HepG2 (cell line): ENCODE measurements at regions not wholly inside any gene's neighbourhood (a gene's known extent, or its start where the extent isn't known, plus 50 kb on each side); places are given as distances from the start of the nearest gene placed in this dataset.

Experiments used
- ADNP ChIP-seq: sonication (generic); formaldehyde crosslinking; IDR thresholded peaks from 2 replicates; pipeline ENCODE4 v1.4.0; 2020; ENCODE audit warnings: missing genetic modification reagents
- ESRRA ChIP-seq: sonication (generic); formaldehyde crosslinking; IDR thresholded peaks from 2 replicates; pipeline ENCODE4 v1.5.1; 2020; ENCODE audit warnings: mild to moderate bottlenecking, low read depth, missing genetic modification reagents
- ETV5 ChIP-seq: IDR thresholded peaks from 2 replicates; pipeline ENCODE4 v1.6.1; 2018; ENCODE audit warnings: missing biosample characterization, missing genetic modification reagents, inconsistent platforms, borderline replicate concordance
- FOXO1 ChIP-seq: sonication (generic); formaldehyde crosslinking; IDR thresholded peaks from 2 replicates; pipeline ENCODE4 v1.4.0; 2020; ENCODE audit warnings: missing genetic modification reagents
- NFATC3 ChIP-seq: sonication (generic); formaldehyde crosslinking; IDR thresholded peaks from 2 replicates; pipeline ENCODE4 v1.5.1; 2020; ENCODE audit warnings: mild to moderate bottlenecking, missing genetic modification reagents
- NR2F6 ChIP-seq, 2 experiments: IDR thresholded peaks; 2 replicates each; pipeline ENCODE4 v1.6.1; 2016; ENCODE audit warnings: antibody characterized with exemption in 1 of 2, mild to moderate bottlenecking in 1 of 2
- XRCC5 ChIP-seq: fragments of 200-400 bp; formaldehyde crosslinking; optimal IDR thresholded peaks from 2 replicates; pipeline ENCODE3; 2017; ENCODE audit warnings: mild to moderate bottlenecking, low read length
- ZNF749 ChIP-seq: sonication (generic); formaldehyde crosslinking; IDR thresholded peaks from 2 replicates; pipeline ENCODE4 v1.8.0; 2022; ENCODE audit warnings: mild to moderate bottlenecking, missing genetic modification reagents, moderate library complexity, borderline replicate concordance
- TF ChIP-seq, protein P1 (sequence below): sonication (generic); formaldehyde crosslinking; conservative IDR thresholded peaks from 2 replicates; pipeline ENCODE4 v1.4.0; 2020; ENCODE audit warnings: mild to moderate bottlenecking, missing genetic modification reagents, moderate library complexity
- TF ChIP-seq, protein P2 (sequence below): sonication (generic); formaldehyde crosslinking; IDR thresholded peaks from 2 replicates; pipeline ENCODE4 v1.5.1; 2020; ENCODE audit warnings: mild to moderate bottlenecking, missing genetic modification reagents, moderate library complexity
- TF ChIP-seq, protein P3 (sequence below): sonication (generic); formaldehyde crosslinking; IDR thresholded peaks from 2 replicates; pipeline ENCODE4 v1.4.0; 2020; ENCODE audit warnings: missing genetic modification reagents
- TF ChIP-seq, protein P4 (sequence below): sonication (generic); formaldehyde crosslinking; IDR thresholded peaks from 2 replicates; pipeline ENCODE4 v1.4.0; 2020; ENCODE audit warnings: missing genetic modification reagents
- TF ChIP-seq, protein P5 (sequence below): sonication (generic); formaldehyde crosslinking; conservative IDR thresholded peaks from 2 replicates; pipeline ENCODE4 v1.8.1; 2023; ENCODE audit warnings: missing genetic modification reagents

DNA sequence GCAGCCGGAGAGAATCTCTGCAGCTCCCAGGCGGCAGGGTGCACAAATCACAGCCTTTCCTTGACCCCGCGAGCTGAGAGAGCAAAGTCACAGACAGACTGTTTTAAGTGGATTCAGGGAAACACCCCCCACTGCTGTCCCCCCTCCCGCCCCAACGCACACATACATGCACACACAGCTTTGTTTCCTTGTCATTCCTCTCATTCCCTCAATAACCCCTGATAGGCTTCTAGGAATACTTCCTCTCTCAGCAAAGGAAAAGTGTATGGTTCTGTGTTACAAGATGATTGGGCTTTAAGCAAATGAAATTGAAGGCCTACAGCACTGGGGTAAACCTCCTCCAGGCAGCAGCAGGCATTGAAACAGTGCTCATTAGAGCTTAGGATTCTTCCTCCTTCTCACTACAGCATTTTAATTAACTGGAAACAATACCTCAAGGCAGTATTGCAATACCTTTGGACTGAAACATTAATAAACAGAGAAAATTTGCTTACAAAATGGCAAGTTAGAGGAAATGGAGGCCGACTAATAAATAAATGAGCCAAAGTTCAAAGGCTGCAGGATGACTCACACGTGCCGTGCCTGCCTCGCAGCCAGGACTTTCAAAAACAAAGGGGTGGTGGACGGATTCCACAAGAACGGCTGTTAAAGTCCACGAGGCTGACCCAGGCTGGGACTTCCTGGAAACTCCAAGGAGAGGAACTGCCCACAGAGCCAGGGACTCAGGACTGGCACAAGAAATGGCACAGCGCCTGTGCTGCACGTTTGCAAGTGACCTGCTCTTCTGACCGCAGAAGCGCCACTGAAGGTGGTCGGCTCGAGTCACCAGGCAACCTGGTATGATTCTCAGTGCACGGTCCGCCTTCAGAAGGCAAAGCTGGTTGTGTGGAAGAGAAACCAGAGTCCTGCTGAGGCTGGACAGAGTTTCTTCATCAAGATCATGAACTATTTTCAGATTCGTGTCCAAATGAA is 236.2 kb downstream of the SYK start (continued):
- TF ChIP-seq, protein P1, sequence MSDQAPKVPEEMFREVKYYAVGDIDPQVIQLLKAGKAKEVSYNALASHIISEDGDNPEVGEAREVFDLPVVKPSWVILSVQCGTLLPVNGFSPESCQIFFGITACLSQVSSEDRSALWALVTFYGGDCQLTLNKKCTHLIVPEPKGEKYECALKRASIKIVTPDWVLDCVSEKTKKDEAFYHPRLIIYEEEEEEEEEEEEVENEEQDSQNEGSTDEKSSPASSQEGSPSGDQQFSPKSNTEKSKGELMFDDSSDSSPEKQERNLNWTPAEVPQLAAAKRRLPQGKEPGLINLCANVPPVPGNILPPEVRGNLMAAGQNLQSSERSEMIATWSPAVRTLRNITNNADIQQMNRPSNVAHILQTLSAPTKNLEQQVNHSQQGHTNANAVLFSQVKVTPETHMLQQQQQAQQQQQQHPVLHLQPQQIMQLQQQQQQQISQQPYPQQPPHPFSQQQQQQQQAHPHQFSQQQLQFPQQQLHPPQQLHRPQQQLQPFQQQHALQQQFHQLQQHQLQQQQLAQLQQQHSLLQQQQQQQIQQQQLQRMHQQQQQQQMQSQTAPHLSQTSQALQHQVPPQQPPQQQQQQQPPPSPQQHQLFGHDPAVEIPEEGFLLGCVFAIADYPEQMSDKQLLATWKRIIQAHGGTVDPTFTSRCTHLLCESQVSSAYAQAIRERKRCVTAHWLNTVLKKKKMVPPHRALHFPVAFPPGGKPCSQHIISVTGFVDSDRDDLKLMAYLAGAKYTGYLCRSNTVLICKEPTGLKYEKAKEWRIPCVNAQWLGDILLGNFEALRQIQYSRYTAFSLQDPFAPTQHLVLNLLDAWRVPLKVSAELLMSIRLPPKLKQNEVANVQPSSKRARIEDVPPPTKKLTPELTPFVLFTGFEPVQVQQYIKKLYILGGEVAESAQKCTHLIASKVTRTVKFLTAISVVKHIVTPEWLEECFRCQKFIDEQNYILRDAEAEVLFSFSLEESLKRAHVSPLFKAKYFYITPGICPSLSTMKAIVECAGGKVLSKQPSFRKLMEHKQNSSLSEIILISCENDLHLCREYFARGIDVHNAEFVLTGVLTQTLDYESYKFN (CRISPR knock-in tag), result peak; percentile 80
- TF ChIP-seq FOXO1 (peak; percentile 80), NFATC3 (CRISPR knock-in tag) (no peak), ADNP (CRISPR knock-in tag) (0 out of 2 replicates have a peak, but pooled peaks have one; percentile 36), ESRRA (CRISPR knock-in tag) (0 out of 2 replicates have a peak, but pooled peaks have one; percentile 39), ETV5 (peak; percentile 78), ZNF749 (CRISPR knock-in tag) (peak; percentile 30; the same call in 1 of the 2 replicates), XRCC5 (peak; percentile 37), NR2F6 (IDR thresholded peaks at IDR 0.05) (peak; percentile 66), NR2F6 (CRISPR knock-in tag; IDR thresholded peaks at IDR 0.05) (peak; percentile 77)
- TF ChIP-seq, protein P2, sequence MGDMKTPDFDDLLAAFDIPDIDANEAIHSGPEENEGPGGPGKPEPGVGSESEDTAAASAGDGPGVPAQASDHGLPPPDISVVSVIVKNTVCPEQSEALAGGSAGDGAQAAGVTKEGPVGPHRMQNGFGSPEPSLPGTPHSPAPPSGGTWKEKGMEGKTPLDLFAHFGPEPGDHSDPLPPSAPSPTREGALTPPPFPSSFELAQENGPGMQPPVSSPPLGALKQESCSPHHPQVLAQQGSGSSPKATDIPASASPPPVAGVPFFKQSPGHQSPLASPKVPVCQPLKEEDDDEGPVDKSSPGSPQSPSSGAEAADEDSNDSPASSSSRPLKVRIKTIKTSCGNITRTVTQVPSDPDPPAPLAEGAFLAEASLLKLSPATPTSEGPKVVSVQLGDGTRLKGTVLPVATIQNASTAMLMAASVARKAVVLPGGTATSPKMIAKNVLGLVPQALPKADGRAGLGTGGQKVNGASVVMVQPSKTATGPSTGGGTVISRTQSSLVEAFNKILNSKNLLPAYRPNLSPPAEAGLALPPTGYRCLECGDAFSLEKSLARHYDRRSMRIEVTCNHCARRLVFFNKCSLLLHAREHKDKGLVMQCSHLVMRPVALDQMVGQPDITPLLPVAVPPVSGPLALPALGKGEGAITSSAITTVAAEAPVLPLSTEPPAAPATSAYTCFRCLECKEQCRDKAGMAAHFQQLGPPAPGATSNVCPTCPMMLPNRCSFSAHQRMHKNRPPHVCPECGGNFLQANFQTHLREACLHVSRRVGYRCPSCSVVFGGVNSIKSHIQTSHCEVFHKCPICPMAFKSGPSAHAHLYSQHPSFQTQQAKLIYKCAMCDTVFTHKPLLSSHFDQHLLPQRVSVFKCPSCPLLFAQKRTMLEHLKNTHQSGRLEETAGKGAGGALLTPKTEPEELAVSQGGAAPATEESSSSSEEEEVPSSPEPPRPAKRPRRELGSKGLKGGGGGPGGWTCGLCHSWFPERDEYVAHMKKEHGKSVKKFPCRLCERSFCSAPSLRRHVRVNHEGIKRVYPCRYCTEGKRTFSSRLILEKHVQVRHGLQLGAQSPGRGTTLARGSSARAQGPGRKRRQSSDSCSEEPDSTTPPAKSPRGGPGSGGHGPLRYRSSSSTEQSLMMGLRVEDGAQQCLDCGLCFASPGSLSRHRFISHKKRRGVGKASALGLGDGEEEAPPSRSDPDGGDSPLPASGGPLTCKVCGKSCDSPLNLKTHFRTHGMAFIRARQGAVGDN, result peak; percentile 67
- TF ChIP-seq, protein P3, sequence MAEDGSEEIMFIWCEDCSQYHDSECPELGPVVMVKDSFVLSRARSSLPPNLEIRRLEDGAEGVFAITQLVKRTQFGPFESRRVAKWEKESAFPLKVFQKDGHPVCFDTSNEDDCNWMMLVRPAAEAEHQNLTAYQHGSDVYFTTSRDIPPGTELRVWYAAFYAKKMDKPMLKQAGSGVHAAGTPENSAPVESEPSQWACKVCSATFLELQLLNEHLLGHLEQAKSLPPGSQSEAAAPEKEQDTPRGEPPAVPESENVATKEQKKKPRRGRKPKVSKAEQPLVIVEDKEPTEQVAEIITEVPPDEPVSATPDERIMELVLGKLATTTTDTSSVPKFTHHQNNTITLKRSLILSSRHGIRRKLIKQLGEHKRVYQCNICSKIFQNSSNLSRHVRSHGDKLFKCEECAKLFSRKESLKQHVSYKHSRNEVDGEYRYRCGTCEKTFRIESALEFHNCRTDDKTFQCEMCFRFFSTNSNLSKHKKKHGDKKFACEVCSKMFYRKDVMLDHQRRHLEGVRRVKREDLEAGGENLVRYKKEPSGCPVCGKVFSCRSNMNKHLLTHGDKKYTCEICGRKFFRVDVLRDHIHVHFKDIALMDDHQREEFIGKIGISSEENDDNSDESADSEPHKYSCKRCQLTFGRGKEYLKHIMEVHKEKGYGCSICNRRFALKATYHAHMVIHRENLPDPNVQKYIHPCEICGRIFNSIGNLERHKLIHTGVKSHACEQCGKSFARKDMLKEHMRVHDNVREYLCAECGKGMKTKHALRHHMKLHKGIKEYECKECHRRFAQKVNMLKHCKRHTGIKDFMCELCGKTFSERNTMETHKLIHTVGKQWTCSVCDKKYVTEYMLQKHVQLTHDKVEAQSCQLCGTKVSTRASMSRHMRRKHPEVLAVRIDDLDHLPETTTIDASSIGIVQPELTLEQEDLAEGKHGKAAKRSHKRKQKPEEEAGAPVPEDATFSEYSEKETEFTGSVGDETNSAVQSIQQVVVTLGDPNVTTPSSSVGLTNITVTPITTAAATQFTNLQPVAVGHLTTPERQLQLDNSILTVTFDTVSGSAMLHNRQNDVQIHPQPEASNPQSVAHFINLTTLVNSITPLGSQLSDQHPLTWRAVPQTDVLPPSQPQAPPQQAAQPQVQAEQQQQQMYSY, result peak; percentile 64; the same call in 1 of the 2 replicates
- TF ChIP-seq, protein P4, sequence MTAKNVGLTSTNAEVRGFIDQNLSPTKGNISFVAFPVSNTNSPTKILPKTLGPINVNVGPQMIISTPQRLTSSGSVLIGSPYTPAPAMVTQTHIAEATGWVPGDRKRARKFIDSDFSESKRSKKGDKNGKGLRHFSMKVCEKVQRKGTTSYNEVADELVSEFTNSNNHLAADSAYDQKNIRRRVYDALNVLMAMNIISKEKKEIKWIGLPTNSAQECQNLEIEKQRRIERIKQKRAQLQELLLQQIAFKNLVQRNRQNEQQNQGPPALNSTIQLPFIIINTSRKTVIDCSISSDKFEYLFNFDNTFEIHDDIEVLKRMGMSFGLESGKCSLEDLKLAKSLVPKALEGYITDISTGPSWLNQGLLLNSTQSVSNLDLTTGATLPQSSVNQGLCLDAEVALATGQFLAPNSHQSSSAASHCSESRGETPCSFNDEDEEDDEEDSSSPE (CRISPR knock-in tag), result peak; percentile 61
- TF ChIP-seq, protein P5, sequence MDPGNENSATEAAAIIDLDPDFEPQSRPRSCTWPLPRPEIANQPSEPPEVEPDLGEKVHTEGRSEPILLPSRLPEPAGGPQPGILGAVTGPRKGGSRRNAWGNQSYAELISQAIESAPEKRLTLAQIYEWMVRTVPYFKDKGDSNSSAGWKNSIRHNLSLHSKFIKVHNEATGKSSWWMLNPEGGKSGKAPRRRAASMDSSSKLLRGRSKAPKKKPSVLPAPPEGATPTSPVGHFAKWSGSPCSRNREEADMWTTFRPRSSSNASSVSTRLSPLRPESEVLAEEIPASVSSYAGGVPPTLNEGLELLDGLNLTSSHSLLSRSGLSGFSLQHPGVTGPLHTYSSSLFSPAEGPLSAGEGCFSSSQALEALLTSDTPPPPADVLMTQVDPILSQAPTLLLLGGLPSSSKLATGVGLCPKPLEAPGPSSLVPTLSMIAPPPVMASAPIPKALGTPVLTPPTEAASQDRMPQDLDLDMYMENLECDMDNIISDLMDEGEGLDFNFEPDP (CRISPR knock-in tag), result no peak
